ENCODE measurements at regions not wholly inside any gene's neighbourhood (a gene's known extent, or its start where the extent isn't known, plus 50 kb on each side); places are given as distances from the start of the nearest gene placed in this dataset.

DNA sequence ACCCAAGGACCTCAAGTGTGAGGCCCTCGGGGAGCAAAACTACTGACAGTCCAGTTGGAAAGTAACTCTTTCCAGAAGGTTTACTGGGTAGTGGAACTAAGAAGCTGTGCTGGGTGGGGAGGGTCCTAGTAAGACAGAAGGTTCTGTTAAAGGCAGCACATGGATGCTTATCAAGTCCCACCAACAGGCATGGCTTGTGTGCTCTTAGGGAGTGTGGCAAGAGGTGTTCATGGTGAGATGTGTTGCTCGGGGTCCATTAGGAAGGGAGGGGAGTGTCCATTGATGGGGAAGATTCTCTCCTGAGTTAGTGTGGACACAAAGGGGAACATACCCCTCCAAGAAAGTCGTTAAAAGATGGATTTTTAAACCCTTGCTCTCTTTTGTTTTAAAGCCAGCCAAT lies 120.6 kb downstream of the LY86 start:
- Histone ChIP-seq H3K36me3 (ENCODE audit: low read depth) (no peaks in the 10 kb centered on the region), H3K27me3 (ENCODE audit: insufficient read depth, poor library complexity, severe bottlenecking) (no peaks in the 10 kb centered on the region), H3K4me1 (ENCODE audit: insufficient read depth, poor library complexity, severe bottlenecking) (peaks cover 13% of the 10 kb centered on the region), H3K9me3 (ENCODE audit: severe bottlenecking) (no peaks in the 10 kb centered on the region), H3K4me3 (ENCODE audit: severe bottlenecking) (no peak overlapping the region), H3K27ac (ENCODE audit: poor library complexity, severe bottlenecking) (no peak overlapping the region)
- DNase-seq (ENCODE audit: low spot score) (no peak), ATAC-seq (ENCODE audit: low read depth) (no peak)
- TF ChIP-seq, protein P1, sequence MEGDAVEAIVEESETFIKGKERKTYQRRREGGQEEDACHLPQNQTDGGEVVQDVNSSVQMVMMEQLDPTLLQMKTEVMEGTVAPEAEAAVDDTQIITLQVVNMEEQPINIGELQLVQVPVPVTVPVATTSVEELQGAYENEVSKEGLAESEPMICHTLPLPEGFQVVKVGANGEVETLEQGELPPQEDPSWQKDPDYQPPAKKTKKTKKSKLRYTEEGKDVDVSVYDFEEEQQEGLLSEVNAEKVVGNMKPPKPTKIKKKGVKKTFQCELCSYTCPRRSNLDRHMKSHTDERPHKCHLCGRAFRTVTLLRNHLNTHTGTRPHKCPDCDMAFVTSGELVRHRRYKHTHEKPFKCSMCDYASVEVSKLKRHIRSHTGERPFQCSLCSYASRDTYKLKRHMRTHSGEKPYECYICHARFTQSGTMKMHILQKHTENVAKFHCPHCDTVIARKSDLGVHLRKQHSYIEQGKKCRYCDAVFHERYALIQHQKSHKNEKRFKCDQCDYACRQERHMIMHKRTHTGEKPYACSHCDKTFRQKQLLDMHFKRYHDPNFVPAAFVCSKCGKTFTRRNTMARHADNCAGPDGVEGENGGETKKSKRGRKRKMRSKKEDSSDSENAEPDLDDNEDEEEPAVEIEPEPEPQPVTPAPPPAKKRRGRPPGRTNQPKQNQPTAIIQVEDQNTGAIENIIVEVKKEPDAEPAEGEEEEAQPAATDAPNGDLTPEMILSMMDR (IDR thresholded peaks at IDR 0.05; ENCODE audit: poor library complexity, severe bottlenecking): no peak

DNA sequence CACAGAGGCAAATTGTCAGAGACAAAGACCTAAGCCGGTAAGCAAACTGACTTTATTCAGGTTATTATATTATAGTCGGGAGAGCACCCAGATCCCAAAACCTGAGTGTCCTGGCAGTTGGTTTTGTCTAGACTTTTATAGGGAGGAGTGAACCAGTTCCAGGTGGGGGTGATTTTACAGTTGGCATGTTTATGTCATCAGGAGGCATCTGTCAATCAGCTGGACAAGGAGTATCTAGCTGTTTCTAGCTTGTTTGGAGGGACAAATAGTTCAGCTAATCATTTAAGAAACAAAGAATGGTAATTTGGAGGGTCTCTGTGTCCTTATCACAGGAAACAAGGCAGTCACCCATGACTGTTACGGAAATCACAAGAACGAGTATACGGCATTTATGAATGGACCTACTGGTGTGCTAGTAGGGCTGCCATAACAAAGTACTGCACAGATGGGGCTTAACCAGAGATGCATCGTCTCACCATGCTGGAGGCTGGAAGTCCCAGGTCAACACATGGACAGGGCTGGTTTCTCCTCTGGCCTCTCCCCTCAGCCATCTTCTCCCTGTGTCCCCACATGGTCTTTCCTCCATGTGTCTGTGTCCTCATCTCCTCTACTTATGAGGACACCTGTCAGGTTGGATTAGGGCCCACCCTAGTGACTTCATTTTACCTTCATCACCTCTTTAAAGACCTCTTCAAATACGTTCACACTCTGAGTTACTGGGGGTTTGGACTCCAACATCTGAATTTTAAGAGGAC lies 122.7 kb downstream of the LY86 start:
- TF ChIP-seq, protein P1 (IDR thresholded peaks at IDR 0.05; ENCODE audit: poor library complexity, severe bottlenecking): no peak
- no peaks in the 10 kb centered on the region for H3K27me3 ChIP-seq (ENCODE audit: insufficient read depth, poor library complexity, severe bottlenecking)
- no peak for DNase-seq (ENCODE audit: low spot score)
- H3K27ac ChIP-seq (ENCODE audit: poor library complexity, severe bottlenecking): peak overlapping the region; percentile 77
- H3K4me3 ChIP-seq (ENCODE audit: severe bottlenecking): no peak overlapping the region
- H3K9me3 ChIP-seq (ENCODE audit: severe bottlenecking): no peaks in the 10 kb centered on the region
- no peak for ATAC-seq (ENCODE audit: low read depth)
- peaks cover 13% of the 10 kb centered on the region for H3K4me1 ChIP-seq (ENCODE audit: insufficient read depth, poor library complexity, severe bottlenecking)
- H3K36me3 ChIP-seq (ENCODE audit: low read depth): no peaks in the 10 kb centered on the region

DNA sequence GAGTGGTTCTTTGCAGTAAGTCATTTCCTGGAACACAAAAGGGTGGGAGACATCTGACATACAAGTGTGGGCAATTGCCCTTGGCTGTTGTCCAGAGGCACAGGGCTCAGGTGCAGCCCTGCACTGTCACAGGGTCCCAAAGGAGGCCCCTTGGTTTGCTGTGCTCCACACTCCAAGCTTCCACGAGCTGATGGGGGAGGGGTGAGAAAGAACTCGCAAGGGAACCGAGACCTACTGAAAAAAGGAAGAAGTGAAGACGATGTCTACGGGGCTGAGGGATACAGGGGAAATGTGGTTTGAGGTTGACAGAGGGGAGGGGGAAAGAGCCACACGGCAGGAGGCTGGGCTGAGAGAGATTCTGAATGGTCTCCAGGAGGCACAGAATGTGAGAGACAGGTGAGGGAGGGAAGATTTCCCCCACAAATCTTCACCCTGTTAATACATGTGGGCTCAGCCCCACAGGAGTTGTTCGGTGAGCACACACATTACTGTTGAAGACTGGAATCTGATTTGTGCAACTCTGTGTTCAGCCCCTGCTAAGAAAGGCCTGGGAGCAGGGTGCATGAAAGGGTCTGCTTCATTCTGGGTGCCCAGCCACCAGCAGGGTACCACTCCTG lies 123.4 kb downstream of the LY86 start:
- Histone ChIP-seq H3K36me3 (ENCODE audit: low read depth) (no peaks in the 10 kb centered on the region), H3K27ac (ENCODE audit: poor library complexity, severe bottlenecking) (peak overlapping the region; percentile 77), H3K27me3 (ENCODE audit: insufficient read depth, poor library complexity, severe bottlenecking) (no peaks in the 10 kb centered on the region), H3K9me3 (ENCODE audit: severe bottlenecking) (no peaks in the 10 kb centered on the region), H3K4me1 (ENCODE audit: insufficient read depth, poor library complexity, severe bottlenecking) (peaks cover 13% of the 10 kb centered on the region), H3K4me3 (ENCODE audit: severe bottlenecking) (no peak overlapping the region)
- DNase-seq (ENCODE audit: low spot score): no peak
- ATAC-seq (ENCODE audit: low read depth): peak; percentile 46
- TF ChIP-seq, protein P1 (IDR thresholded peaks at IDR 0.05; ENCODE audit: poor library complexity, severe bottlenecking): no peak

DNA sequence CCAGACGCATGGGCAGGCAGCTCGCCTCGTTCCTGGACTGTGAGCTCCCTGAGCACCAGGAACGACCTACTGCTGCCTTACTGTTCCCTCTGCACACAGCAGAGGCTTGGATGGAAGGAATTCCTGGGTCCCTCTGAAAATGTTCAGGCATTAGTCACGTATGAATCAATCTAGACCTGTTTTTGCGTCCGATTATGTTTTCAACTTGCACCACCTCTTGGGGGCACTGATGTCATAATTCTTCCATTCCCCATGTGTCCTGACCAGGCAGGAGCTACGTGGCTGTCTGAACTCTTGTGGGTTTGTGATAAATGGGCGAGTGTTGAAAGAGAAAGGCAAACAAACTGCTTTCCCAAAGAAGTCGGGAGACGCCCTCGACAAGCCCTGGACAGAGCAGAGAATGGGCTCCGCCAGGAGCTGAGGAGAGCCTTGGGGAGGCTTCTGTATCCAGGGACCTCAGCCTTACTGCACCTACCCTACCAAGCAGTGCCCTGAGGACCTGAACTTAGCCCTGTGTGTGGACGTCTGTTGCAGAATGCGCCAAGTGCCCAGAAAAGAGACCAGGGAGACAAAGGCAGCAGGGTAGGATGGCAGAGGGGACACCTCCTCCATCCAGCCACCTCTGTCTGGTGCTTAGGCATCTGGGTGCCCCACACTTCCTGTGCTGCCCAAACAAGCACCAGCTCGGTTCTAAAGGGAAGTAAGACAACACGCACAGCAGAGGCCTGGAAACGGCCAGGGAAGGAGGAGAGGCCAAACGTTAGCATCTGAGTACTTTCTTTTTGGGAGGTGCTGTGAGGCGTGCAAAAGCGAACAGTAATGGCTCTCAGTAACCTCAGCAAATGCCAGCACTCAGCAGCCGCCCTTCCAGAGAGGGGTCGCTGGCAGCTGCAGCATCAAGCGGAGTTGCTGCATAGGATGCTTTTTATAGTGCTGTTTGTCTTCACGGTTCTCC lies 124.2 kb downstream of the LY86 start:
- ATAC-seq (ENCODE audit: low read depth) (peak; percentile 87), DNase-seq (ENCODE audit: low spot score) (peak; percentile 77)
- Histone ChIP-seq H3K27me3 (ENCODE audit: insufficient read depth, poor library complexity, severe bottlenecking) (no peaks in the 10 kb centered on the region), H3K4me1 (ENCODE audit: insufficient read depth, poor library complexity, severe bottlenecking) (peaks cover 13% of the 10 kb centered on the region), H3K4me3 (ENCODE audit: severe bottlenecking) (no peak overlapping the region), H3K36me3 (ENCODE audit: low read depth) (no peaks in the 10 kb centered on the region), H3K9me3 (ENCODE audit: severe bottlenecking) (no peaks in the 10 kb centered on the region), H3K27ac (ENCODE audit: poor library complexity, severe bottlenecking) (peak overlapping the region; percentile 77)
- TF ChIP-seq, protein P1 (IDR thresholded peaks at IDR 0.05; ENCODE audit: poor library complexity, severe bottlenecking): peak; percentile 59

Data from RWPE2 (cell line).